ENCODE measurements at regions not wholly inside any gene's neighbourhood (a gene's known extent, or its start where the extent isn't known, plus 50 kb on each side); places are given as distances from the start of the nearest gene placed in this dataset.

DNA sequence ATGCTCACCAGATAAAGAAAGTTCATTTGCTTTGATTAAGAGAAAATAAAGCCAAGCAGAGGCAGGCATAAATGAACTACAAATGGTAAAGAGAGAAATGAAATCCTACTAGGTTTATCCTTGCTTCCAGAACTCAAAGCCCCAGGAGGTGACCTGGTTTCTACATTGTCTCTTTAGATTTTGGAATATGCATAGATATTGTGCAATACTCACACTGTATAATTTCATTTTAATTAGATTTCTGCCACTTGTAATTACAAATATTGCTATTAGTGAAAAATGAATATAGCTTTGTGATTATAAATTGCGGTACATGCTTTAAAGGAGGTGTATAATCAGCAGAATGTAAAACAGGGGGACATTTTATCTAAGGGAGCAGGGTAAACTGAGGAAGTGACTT is 76.9 kb upstream of the NRXN1 start:
- TF ChIP-seq, protein P1, sequence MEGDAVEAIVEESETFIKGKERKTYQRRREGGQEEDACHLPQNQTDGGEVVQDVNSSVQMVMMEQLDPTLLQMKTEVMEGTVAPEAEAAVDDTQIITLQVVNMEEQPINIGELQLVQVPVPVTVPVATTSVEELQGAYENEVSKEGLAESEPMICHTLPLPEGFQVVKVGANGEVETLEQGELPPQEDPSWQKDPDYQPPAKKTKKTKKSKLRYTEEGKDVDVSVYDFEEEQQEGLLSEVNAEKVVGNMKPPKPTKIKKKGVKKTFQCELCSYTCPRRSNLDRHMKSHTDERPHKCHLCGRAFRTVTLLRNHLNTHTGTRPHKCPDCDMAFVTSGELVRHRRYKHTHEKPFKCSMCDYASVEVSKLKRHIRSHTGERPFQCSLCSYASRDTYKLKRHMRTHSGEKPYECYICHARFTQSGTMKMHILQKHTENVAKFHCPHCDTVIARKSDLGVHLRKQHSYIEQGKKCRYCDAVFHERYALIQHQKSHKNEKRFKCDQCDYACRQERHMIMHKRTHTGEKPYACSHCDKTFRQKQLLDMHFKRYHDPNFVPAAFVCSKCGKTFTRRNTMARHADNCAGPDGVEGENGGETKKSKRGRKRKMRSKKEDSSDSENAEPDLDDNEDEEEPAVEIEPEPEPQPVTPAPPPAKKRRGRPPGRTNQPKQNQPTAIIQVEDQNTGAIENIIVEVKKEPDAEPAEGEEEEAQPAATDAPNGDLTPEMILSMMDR (conservative IDR thresholded peaks at IDR 0.05): no peak
- Mint-ChIP-seq H3K27ac (no peak overlapping the region), H3K4me3 (no peak overlapping the region), H3K36me3 (ENCODE audit: low read depth) (no peaks in the 10 kb centered on the region), H3K9me3 (no peaks in the 10 kb centered on the region), H3K4me1 (peaks cover 3% of the 10 kb centered on the region), H3K27me3 (ENCODE audit: insufficient read depth) (no peaks in the 10 kb centered on the region)
- Histone ChIP-seq H3K9ac (ENCODE audit: extremely low read depth, low read length, poor library complexity, severe bottlenecking) (no peak overlapping the region), H3K9me3 (ENCODE audit: control insufficient read depth, low read length) (no peaks in the 10 kb centered on the region), H3K36me3 (ENCODE audit: control insufficient read depth, insufficient read depth, low read length) (no peaks in the 10 kb centered on the region), H3K27me3 (ENCODE audit: control insufficient read depth, insufficient read depth, low read length, poor library complexity, severe bottlenecking) (no peaks in the 10 kb centered on the region), H3K4me1 (ENCODE audit: control insufficient read depth, insufficient read depth, low read length) (no peaks in the 10 kb centered on the region), H3K4me3 (ENCODE audit: low read length) (no peak overlapping the region), H3K27ac (ENCODE audit: low read depth, low read length) (no peak overlapping the region)
- no peak for DNase-seq
- 95 to 100% methylated on average over 1 of the region's 1 CpG for WGBS, 2 experiments (ENCODE audit: insufficient coverage in 1 of 2, insufficient read length in 1 of 2)

GRCh38 chr2:51107841-51108240 is 75.9 kb upstream of the NRXN1 start:
- H3K27ac Mint-ChIP-seq: no peak overlapping the region
- 84 to 89% methylated on average over 1 to 2 of the region's 2 CpGs for WGBS, 2 experiments (ENCODE audit: insufficient coverage in 1 of 2, insufficient read length in 1 of 2)
- H3K4me3 Mint-ChIP-seq: no peak overlapping the region
- Histone ChIP-seq H3K27me3 (ENCODE audit: control insufficient read depth, insufficient read depth, low read length, poor library complexity, severe bottlenecking) (no peaks in the 10 kb centered on the region), H3K9ac (ENCODE audit: extremely low read depth, low read length, poor library complexity, severe bottlenecking) (no peak overlapping the region), H3K4me3 (ENCODE audit: low read length) (no peak overlapping the region), H3K9me3 (ENCODE audit: control insufficient read depth, low read length) (no peaks in the 10 kb centered on the region), H3K27ac (ENCODE audit: low read depth, low read length) (no peak overlapping the region), H3K36me3 (ENCODE audit: control insufficient read depth, insufficient read depth, low read length) (no peaks in the 10 kb centered on the region), H3K4me1 (ENCODE audit: control insufficient read depth, insufficient read depth, low read length) (no peaks in the 10 kb centered on the region)
- no peaks in the 10 kb centered on the region for H3K27me3 Mint-ChIP-seq (ENCODE audit: insufficient read depth)
- no peak for DNase-seq
- H3K36me3 Mint-ChIP-seq (ENCODE audit: low read depth): no peaks in the 10 kb centered on the region
- peaks cover 11% of the 10 kb centered on the region for H3K4me1 Mint-ChIP-seq
- H3K9me3 Mint-ChIP-seq: no peaks in the 10 kb centered on the region
- TF ChIP-seq, protein P1 (conservative IDR thresholded peaks at IDR 0.05): no peak

GRCh38 chr2:51105811-51106210 is 73.9 kb upstream of the NRXN1 start:
- Mint-ChIP-seq H3K4me1 (peaks cover 14% of the 10 kb centered on the region), H3K27me3 (ENCODE audit: insufficient read depth) (no peaks in the 10 kb centered on the region), H3K27ac (no peak overlapping the region), H3K36me3 (ENCODE audit: low read depth) (no peaks in the 10 kb centered on the region), H3K9me3 (no peaks in the 10 kb centered on the region), H3K4me3 (no peak overlapping the region)
- TF ChIP-seq, protein P1 (conservative IDR thresholded peaks at IDR 0.05): no peak
- Histone ChIP-seq H3K9ac (ENCODE audit: extremely low read depth, low read length, poor library complexity, severe bottlenecking) (no peak overlapping the region), H3K27me3 (ENCODE audit: control insufficient read depth, insufficient read depth, low read length, poor library complexity, severe bottlenecking) (no peaks in the 10 kb centered on the region), H3K4me3 (ENCODE audit: low read length) (no peak overlapping the region), H3K4me1 (ENCODE audit: control insufficient read depth, insufficient read depth, low read length) (no peaks in the 10 kb centered on the region), H3K9me3 (ENCODE audit: control insufficient read depth, low read length) (no peaks in the 10 kb centered on the region), H3K36me3 (ENCODE audit: control insufficient read depth, insufficient read depth, low read length) (no peaks in the 10 kb centered on the region), H3K27ac (ENCODE audit: low read depth, low read length) (no peak overlapping the region)
- DNase-seq: no peak
- 90 to 94% methylated on average over 2 of the region's 2 CpGs for WGBS, 2 experiments (ENCODE audit: insufficient coverage in 1 of 2, insufficient read length in 1 of 2)
